Erythroblast (primary cell): ENCODE measurements at regions not wholly inside any gene's neighbourhood (a gene's known extent, or its start where the extent isn't known, plus 50 kb on each side); places are given as distances from the start of the nearest gene placed in this dataset.

Experiments
- DNase-seq, 2 experiments: peaks; one replicate each; lab custom pipeline; 2025; lab: John Stamatoyannopoulos, UW
- GATA1 ChIP-seq: IDR thresholded peaks from 2 replicates; pipeline ENCODE4 v1.6.1; 2011; ENCODE audit warnings: low read depth, mild to moderate bottlenecking, control low read depth, low read length, moderate library complexity
- POLR2A ChIP-seq: IDR thresholded peaks from 2 replicates; pipeline ENCODE4 v1.6.1; 2011; ENCODE audit warnings: mild to moderate bottlenecking, low read length

DNA sequence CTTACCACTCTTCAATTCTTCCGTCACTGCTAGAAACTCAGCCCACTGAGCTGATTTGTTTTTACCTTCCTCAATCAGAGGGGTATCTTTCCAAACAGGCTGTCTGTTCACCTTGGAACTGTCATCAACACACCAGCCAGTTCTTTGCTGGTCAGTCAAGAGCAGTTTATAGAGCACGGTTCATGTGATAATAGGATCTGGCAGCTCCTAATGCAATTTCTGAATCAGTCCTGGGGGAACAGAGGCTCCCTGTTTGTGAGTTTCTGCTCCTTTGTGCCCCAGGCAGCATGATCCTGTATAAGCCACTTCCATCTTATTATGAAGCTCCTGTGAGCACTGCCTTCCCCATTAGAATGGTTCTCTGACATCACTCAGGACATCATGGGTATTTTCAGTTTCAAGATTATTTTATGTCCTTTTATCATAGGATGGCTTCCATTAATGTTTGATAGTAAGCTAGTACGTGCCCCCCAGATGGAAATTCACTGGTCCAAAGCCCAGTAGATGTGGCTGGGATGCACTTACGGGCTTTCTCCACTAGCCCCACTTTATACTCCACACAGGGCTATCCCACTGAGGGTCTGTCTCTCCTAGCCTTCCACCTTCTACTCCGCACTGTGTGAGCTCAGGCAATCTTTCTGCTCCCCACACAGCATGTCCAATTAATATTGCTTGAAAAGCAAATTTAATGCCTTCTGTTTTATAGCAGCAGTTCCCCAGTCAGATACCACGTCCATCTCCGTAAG lies 85.5 kb upstream of the SPIN1 start:
- DNase-seq: no peak
- TF ChIP-seq GATA1: no peak
- no peak for TF ChIP-seq POLR2A

DNA sequence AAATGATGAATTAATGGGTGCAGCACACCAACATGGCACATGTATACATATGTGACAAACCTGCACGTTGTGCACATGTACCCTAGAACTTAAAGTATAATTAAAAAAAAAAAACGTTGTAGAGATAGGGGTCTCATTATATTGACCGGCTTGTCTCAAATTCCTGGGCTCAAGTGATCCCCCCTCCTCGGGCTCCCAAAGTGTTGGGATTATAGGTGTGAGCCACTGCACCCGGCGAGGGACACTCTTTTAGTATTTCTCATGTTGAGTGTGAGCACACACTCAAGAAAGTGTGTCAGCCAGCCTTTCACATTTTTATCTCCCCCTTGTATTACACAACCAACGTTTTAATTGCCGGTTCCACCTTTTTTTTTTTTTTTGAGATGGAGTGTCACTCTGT lies 87.7 kb upstream of the SPIN1 start:
- TF ChIP-seq GATA1 (no peak), POLR2A (no peak)

GRCh38 chr9:88291856-88292255 lies 96.4 kb upstream of the SPIN1 start:
- no peak for TF ChIP-seq GATA1
- no peak for TF ChIP-seq POLR2A
- peak; percentile 72 to 88 for DNase-seq

More for the DNA sequence above, 87.7 kb upstream of the SPIN1 start:
- DNase-seq: no peak

DNA sequence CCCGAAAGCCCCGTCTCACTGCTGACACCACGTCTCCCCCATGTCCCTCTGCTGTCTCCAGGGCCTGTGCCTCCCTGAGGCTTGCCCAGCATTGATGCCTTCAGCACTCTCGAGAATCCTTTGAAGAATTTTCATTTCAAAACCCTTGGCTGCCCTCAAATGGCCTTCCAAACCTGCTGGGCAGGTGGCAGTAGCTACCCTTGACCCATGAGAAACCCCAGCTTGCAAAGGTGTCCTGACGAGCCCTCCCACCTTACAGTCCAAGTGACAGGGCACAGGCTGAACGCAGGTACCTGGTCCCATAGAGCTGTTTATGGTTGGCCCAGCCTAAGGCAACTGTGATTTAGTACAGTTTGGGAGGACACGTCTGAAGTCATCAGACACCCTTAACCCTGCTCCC lies 97.2 kb upstream of the SPIN1 start:
- DNase-seq: no peak
- TF ChIP-seq POLR2A: no peak
- TF ChIP-seq GATA1: no peak

DNA sequence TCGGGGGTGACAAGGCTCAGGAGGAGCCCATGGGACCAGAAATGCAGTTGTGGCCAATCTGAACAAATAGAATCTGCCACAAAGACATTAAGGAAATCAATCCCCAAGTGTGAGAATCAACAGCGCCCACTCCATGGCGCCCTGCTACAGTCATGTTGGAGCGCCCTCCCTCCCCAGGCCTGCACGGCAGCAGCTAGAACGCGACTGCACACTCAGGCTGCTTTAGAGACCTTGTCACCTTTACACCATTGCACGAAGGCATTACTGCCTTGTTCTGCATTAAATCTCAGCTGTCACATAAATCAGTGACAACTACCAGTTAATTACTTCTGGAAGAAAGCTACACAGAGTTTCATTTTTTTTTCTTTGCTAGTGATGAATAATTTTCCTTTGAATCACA lies 98.7 kb upstream of the SPIN1 start:
- no peak for DNase-seq
- TF ChIP-seq POLR2A: no peak
- TF ChIP-seq GATA1: no peak

DNA sequence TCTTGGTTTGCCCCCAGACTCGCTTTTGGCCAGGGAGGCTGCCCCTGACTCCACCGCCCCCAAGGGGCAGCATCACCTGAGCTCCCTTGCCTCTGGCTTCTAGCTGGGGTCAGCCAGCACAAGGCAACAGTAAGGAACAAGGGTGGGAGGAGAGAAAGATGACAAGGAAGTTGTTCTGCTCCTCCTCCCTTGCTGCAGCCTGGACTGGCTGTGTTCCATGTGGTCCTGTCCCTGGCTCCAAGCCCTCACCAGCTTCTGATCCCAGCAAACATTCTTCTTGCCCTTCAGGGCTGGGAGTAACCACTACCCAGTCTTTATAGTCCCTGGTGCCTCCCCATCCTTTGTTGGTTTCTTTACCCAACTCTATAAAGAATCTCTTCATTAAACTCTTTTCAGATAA lies 100.3 kb upstream of the SPIN1 start:
- no peak for TF ChIP-seq POLR2A
- no peak for TF ChIP-seq GATA1
- no peak for DNase-seq

DNA sequence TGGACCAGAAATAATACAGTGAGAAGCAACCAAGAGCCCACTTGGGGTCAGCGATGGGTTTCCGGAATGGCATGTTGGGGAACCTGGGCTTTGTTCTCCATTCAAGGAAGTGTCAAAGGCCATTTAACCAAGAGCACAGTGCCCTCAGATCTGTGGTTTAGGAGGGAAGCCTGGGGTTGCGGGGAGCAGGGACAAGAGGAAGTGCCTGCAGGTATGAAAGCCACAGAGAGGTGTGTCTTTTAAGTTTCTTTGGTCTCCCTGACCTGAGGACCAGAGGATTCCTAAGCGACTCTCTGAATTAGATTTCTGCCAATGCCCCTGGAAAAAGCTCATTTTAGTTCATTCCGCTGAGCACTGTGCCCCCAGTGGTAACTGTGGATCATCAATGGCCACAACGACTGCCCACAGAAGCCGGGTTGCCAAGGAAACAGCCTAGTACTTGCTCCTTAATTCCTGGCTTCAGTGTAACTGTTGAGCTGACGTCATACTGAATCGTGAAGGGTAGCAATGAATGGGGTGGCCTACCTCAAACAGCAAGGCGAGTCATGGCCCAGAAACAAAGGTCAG lies 107.3 kb upstream of the SPIN1 start:
- no peak for TF ChIP-seq GATA1
- no peak for TF ChIP-seq POLR2A
- no peak for DNase-seq

DNA sequence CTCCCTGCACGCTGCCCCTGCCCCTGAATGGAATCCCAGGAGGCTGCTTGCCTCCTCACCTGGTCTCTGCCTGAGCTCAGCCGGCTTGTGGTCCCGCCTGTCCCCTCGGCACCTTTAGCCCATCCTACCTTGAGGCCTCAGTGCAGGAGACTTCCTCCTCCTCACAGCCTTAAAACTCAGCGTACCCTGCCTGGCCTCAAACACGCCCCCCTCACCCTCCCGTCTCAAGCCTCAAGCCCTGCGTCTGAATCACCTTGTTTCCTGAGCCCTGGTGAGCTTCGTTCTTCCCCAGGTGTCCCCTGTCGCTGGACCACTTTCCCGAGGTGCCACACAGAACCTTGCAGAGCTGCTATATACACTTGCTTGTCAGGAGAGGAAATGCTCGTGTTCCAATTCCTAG lies 110.2 kb upstream of the SPIN1 start:
- DNase-seq: no peak
- TF ChIP-seq POLR2A: no peak
- TF ChIP-seq GATA1: no peak

DNA sequence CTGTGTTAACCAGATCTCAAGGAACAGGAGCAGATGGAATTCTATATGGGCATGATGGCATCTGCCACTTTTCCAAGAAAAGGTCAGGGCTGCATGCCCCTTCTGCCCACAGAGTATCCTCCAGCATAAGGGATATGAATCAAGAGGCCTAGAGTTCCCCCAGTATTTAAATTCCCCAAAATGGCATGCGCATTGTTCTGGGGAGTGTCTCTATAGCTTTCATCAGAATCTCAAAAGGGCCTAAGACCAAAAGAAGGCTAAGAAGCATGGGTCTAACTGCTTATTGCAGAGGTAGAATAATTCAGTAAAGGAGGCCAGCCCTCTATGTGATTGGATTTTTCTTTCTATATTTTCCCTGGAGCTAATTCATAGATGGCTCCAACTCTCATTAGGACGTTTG lies 114.2 kb upstream of the SPIN1 start:
- no peak for DNase-seq
- no peak for TF ChIP-seq POLR2A
- TF ChIP-seq GATA1: no peak

DNA sequence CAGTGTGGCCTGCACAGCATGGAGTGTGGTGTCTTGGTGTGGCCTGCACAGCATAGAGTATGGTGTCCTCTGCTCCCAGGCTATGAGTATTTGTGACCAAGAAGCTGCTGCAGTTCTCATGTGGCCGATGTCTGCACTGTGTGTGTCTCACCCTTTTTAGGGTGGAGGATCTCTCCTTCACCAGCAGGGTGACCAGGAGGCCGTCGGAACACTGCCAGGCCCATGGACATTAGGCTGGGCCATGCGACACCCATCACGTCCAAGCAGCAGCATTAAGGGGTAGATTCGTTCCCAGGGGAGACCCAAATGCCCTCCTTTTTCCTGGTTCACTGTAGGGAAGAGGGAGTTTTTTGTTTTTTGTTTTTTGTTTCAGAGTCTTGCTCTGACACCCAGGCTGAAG lies 115.3 kb upstream of the SPIN1 start:
- TF ChIP-seq POLR2A (no peak), GATA1 (no peak)
- DNase-seq: no peak

- no peak for DNase-seq
- no peak for TF ChIP-seq GATA1
- TF ChIP-seq POLR2A: no peak
Observed at GRCh38 chr9:88270413-88270812, 117.8 kb upstream of the SPIN1 start.

- DNase-seq: no peak
- no peak for TF ChIP-seq POLR2A
- no peak for TF ChIP-seq GATA1
Observed at GRCh38 chr9:88268886-88269285, 119.4 kb upstream of the SPIN1 start.

DNA sequence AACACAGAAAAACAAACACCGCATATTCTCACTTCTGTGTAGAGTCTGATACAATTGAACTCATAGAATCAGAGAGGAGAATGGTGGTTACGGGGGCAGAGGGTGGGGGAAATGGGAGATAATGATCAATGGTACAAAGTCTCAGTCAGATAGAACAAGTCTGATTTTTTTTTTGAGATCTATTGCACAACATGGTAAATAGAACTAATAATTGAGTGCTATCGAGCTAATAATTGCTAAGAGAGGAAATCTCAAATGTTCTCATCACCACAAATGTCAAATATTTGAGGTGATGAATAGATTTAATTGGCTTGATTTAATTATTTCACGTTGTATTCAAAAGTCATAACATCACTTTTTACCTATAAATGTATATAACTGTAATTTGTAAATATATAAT lies 121.0 kb upstream of the SPIN1 start:
- TF ChIP-seq GATA1 (no peak), POLR2A (no peak)
- no peak for DNase-seq

DNA sequence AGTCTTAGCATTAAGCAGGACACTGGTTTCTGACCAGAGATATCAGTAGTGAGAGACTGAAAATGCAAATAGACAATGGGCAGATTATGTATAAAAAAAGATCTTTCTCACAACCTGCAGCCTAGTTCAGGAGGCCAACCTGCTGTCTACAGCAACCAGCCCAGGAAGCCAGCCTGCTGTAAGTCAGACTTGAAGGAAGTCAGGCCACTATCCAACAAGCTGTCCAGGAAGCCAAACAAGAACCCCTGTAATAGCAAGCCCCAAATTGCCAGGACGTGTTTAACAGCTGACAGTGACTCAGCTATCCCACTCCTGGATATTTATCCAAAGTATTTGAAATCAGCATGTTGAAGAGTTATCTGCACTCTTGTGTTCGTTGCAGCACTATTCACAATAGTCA lies 121.8 kb upstream of the SPIN1 start:
- DNase-seq: no peak
- TF ChIP-seq GATA1: no peak
- TF ChIP-seq POLR2A: no peak

DNA sequence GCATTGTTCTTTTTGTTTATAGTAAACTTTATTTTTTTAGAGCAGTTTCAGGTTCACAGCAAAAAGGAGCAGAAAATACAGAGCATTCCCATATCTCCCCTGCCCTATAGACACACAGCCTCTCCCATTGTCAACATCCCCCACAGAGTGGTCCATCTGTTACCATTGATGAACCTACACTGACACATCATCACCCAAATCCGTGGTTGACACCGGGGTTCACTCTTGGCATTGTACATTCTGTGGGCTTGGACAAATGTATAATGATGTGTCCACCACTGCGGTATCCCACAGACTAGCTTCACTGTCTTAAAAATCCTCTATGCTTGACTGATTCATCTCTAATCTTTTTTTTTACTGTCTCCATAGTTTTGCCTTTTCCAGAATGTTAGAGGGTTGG lies 120.7 kb upstream of the SPATA31C2 start:
- TF ChIP-seq GATA1: no peak
- no peak for TF ChIP-seq POLR2A
- DNase-seq: no peak

- no peak for DNase-seq
- TF ChIP-seq POLR2A (no peak), GATA1 (no peak)
Observed at GRCh38 chr9:88258601-88259000, 120.3 kb upstream of the SPATA31C2 start.
